ENCODE measurements at regions not wholly inside any gene's neighbourhood (a gene's known extent, or its start where the extent isn't known, plus 50 kb on each side); places are given as distances from the start of the nearest gene placed in this dataset.

DNA sequence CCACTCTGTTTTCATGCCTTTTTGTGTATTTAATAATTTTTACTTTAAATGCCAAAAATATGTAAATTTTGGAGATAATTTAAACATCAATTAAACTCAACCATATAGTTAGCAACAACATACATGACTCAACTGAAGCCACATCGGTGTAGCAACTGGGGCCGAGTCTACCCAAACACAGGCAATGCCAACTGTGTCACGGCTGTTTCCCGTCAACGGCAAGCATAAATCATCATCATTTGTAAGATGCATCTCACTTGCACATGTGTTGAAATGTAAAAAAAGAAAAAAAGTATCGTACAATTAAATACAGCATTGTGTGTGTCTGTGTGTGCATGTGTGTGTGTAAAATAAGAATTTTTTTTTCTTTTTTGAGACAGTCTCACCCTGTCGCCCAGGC lies 160.1 kb upstream of the TAS2R1 start:
- DNase-seq (ENCODE audit: low read depth in 1 of 2, low spot score in 1 of 2): peak in 1 of 2 donors; percentile 27
- Histone ChIP-seq H3K4me3 (no peak overlapping the region), H3K27me3 (no peaks in the 10 kb centered on the region), H3K36me3 (no peaks in the 10 kb centered on the region), H3K4me1 (ENCODE audit: low read depth) (no peaks in the 10 kb centered on the region), H3K9me3 (ENCODE audit: low read depth) (no peaks in the 10 kb centered on the region), H3K27ac (no peak overlapping the region)
- TF ChIP-seq, protein P1, sequence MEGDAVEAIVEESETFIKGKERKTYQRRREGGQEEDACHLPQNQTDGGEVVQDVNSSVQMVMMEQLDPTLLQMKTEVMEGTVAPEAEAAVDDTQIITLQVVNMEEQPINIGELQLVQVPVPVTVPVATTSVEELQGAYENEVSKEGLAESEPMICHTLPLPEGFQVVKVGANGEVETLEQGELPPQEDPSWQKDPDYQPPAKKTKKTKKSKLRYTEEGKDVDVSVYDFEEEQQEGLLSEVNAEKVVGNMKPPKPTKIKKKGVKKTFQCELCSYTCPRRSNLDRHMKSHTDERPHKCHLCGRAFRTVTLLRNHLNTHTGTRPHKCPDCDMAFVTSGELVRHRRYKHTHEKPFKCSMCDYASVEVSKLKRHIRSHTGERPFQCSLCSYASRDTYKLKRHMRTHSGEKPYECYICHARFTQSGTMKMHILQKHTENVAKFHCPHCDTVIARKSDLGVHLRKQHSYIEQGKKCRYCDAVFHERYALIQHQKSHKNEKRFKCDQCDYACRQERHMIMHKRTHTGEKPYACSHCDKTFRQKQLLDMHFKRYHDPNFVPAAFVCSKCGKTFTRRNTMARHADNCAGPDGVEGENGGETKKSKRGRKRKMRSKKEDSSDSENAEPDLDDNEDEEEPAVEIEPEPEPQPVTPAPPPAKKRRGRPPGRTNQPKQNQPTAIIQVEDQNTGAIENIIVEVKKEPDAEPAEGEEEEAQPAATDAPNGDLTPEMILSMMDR (IDR thresholded peaks at IDR 0.05; ENCODE audit: low read depth, low read length): no peak

DNA sequence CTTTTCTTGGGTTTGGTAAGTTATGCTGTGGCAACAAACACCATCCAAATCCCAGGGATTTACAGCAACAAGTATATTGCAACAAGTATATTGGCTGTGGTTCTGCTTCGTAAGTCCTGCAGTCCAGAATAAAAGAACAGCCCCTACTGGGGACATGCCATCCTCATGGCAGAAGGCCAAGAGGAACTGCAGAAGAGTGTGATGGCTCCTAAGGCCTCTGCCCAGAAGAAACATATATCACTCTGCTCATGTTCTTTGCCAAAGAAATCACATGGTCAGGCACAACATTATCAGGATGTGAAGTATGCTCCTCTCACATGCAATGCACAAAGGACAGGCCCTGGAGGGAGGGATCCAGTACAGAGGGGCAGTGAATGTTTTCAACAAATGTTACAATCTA lies 159.6 kb upstream of the TAS2R1 start:
- no peaks in the 10 kb centered on the region for H3K9me3 ChIP-seq (ENCODE audit: low read depth)
- no peaks in the 10 kb centered on the region for H3K36me3 ChIP-seq
- TF ChIP-seq, protein P1 (IDR thresholded peaks at IDR 0.05; ENCODE audit: low read depth, low read length): no peak
- peak in 1 of 2 donors; percentile 14 for DNase-seq (ENCODE audit: low read depth in 1 of 2, low spot score in 1 of 2)
- no peaks in the 10 kb centered on the region for H3K4me1 ChIP-seq (ENCODE audit: low read depth)
- H3K4me3 ChIP-seq: no peak overlapping the region
- H3K27me3 ChIP-seq: no peaks in the 10 kb centered on the region
- H3K27ac ChIP-seq: no peak overlapping the region

DNA sequence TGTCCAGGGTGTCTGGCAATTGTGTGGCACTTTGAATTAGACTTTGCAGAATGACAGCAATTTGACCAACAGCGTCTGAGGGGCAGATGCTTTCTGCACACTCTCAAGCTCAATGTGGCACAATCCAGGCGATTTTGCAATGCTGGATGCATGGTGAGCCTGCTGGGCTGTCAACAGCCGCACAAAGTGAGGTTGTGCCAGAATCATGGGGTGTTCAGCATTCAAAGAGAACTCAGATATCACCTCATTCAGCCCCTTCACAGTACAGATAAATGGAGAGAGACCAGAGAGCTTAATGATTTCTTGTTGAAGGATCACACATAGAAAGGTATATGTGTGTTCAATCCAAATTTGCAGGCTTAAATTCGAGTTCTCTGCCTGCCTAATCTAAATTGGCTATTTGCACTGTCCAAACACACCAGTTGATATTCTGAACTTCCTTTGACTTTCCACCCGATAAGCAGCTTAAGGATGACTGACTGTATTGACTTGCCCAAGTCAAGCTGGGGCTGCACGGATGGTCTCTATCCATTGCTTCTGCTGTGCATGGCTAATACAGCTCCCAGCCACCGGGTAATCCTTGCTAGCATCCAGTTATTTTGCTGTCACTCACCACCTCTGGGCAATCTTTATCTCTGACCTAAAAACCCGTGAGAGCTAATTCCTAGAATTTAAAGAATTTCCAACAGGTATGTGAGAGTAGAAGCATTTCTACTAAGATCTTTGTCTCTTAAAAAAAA lies 157.9 kb upstream of the TAS2R1 start:
- no peaks in the 10 kb centered on the region for H3K4me1 ChIP-seq (ENCODE audit: low read depth)
- no peaks in the 10 kb centered on the region for H3K36me3 ChIP-seq
- DNase-seq (ENCODE audit: low read depth in 1 of 2, low spot score in 1 of 2): peak; percentile 27 to 45
- TF ChIP-seq, protein P1 (IDR thresholded peaks at IDR 0.05; ENCODE audit: low read depth, low read length): no peak
- no peak overlapping the region for H3K4me3 ChIP-seq
- no peaks in the 10 kb centered on the region for H3K9me3 ChIP-seq (ENCODE audit: low read depth)
- no peak overlapping the region for H3K27ac ChIP-seq
- no peaks in the 10 kb centered on the region for H3K27me3 ChIP-seq

DNA sequence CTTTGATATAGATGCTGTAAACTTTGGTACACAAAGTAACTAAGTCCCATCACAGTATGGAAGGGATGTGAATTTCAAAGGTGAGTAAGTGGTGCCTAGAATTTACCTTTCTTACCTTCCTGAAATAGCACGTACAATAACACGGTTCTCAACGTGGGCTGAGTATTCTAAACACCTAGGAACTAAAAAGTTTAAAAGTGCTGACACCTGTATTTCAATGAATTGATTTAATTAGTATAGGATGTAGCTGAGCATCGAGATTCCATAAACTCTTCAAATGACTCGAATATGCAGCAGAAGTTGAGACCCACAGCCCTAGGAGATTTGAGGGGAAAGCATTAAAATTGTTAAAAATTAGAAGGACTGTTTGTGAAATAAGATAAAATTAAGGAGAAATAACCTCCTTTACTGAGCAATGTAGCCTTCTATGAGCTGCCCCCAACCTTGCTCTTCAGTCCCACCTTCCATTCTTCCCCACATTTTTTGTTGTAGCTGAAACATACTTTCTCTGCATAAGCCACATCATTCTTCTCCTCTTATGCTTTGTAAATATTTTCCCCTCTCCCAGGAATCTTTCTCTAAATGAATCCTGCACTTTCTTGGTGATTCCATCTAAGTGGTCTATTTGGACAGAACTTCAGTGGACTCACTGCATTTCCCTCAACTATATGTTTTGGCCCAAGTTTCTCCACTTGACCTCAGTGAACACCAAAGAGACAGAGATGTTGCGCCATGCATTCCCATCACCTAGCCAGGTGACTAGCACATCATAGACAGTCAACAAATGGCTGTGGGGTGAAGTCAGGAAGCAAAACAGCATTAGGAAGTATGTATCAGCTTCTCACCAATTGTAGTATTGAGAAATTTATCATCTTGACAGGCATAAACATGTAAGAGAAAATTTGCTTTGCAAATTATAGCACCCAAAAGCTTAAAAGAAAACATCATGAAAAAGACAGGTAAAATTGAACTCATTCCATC lies 156.5 kb upstream of the TAS2R1 start:
- Histone ChIP-seq H3K27ac (no peak overlapping the region), H3K4me1 (ENCODE audit: low read depth) (peaks cover 3% of the 10 kb centered on the region), H3K36me3 (no peaks in the 10 kb centered on the region), H3K4me3 (no peak overlapping the region), H3K27me3 (no peaks in the 10 kb centered on the region), H3K9me3 (ENCODE audit: low read depth) (no peaks in the 10 kb centered on the region)
- no peak for DNase-seq (ENCODE audit: low read depth in 1 of 2, low spot score in 1 of 2)
- TF ChIP-seq, protein P1 (IDR thresholded peaks at IDR 0.05; ENCODE audit: low read depth, low read length): no peak

DNA sequence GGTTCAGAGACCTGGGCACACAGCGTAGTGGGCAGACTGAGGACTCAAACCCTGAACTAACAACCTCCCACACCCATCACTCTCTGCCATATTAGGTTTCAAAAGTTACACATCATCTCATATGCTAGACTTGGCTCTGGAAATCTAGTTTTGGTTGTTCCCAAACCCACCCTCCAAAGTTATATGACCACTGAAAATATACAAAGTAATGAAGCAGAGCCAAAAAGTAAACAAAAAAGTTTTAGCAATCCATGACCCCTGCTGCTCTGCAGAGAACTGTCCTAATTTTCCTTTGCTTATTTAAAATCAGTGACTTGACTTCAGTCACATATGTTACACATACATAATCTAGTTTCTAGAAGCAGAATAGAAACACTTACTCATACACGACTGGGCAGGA lies 155.6 kb upstream of the TAS2R1 start:
- TF ChIP-seq, protein P1 (IDR thresholded peaks at IDR 0.05; ENCODE audit: low read depth, low read length): no peak
- Histone ChIP-seq H3K4me3 (no peak overlapping the region), H3K4me1 (ENCODE audit: low read depth) (peaks cover 3% of the 10 kb centered on the region), H3K27me3 (no peaks in the 10 kb centered on the region), H3K36me3 (no peaks in the 10 kb centered on the region), H3K9me3 (ENCODE audit: low read depth) (no peaks in the 10 kb centered on the region), H3K27ac (no peak overlapping the region)
- DNase-seq (ENCODE audit: low read depth in 1 of 2, low spot score in 1 of 2): no peak

All from cardiac muscle cell (in vitro differentiated cells and primary cell).